HG03159 (cell line): ENCODE measurements at regions not wholly inside any gene's neighbourhood (a gene's known extent, or its start where the extent isn't known, plus 50 kb on each side); places are given as distances from the start of the nearest gene placed in this dataset.
"Not testable (repeated sequence)": the region's sequence is repeated elsewhere in the genome, so short reads cannot be mapped to it uniquely, and the experiment has no call there.

Source experiments
- ATAC-seq: cut with Tn5 transposase; IDR thresholded peaks from one replicate; pipeline ENCODE4 v1.9.1; 2021; ENCODE audit warnings: mild to moderate bottlenecking, moderate library complexity; ENCODE audit not compliant: unreplicated experiment

DNA sequence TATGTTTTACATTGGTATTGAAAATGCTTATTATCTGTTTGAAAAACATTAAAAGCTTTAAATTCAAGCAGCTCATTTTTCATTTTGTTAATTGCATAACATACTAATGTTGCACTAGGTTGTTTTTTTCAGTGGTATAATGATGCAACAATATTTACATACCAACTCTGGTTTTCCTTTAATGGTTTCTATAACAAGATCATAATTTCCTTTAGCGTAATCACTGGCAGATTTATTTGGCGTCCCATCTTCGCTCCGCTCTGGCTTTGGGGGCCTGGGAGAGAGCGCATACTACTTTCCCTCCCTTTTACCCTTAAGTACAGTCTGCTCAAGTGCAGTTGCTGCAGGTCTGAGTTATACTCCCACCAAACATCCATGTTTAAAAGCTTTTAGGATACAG, 574.1 kb downstream of the PRKD1 start:
- no peak for ATAC-seq

DNA sequence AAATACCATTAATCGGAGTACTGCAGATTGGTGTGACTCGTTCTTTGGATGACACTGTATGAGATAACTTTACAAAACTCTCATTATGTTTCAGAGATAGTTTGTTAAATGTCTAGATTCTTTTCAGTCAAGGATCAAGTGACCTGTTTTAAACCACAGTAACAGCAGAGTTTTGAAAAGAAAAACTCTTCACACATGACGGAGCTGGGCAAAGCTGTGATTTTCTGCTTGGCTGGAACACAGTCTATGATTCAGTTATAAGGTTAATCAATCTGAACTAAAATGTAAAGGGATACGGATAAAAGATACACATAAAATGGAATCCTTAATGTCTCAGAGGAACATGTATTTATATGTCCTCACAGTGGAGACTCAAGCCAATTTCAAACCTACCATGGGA, 573.2 kb downstream of the PRKD1 start:
- no peak for ATAC-seq

DNA sequence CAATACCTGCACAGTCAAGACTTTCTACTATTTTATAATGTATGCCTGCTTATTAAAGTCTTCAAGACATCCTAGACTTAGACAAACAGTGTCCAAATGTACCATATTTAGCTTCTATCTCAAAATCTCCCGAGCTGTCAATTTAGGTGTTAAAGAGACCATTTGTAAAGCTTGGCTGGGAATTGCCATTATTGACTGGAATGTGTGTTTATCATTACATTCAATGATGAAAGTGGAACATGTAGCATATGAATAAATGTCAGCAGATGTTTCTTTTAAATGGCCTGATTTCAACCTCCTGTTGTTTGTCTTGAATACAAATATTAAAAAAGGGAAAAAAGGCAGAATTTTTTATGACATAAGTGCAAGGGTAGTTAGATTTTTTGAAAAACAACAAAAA, 572.3 kb downstream of the PRKD1 start:
- no peak for ATAC-seq

- ATAC-seq = no peak
Measured at GRCh38 chr14:29355846-29356245, 571.8 kb downstream of the PRKD1 start.

DNA sequence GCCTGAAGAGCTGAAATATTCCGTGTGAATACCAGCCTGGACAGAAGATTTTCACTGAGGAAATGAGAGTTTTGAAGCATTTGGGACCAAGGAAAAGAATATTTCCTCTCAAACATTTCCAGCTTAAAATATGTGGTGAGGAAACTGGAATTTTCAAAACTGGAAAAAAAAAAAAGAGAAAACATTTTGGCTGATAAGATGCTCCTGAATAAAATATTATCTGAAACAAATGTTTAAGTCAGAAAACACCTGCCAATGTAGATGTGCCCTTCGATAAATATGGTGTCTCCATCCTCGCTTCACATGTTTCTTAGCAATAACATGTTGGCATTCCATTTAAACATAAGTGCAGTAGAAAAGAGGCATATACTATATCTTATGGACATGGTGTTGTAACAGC, 567.0 kb downstream of the PRKD1 start:
- ATAC-seq = no peak

- ATAC-seq = no peak
Measured at GRCh38 chr14:29370024-29370423, 557.6 kb downstream of the PRKD1 start.

DNA sequence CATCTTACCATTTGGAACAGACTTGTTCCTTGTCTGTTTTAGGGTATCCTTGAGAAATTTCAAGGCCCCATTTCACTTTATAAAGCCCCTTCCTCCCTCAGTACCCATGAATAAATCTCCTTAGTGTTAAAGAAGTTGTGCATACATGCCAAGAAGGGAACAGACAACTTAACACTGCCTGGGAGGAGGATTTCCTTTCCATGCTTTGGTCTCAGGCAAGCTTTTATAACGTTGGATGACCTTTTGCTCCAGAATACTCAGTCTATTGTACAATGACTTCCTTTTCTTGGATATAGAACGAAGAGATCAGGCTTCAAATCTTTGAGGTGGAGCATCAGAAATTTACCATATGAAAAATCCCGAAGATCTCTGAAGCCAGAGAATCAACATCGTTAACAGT, 551.4 kb downstream of the PRKD1 start:
- no peak for ATAC-seq

GRCh38 chr14:29380826-29381225, 546.8 kb downstream of the PRKD1 start:
- ATAC-seq = no peak

- no peak for ATAC-seq
Measured at GRCh38 chr14:29388571-29388970, 539.1 kb downstream of the PRKD1 start.

DNA sequence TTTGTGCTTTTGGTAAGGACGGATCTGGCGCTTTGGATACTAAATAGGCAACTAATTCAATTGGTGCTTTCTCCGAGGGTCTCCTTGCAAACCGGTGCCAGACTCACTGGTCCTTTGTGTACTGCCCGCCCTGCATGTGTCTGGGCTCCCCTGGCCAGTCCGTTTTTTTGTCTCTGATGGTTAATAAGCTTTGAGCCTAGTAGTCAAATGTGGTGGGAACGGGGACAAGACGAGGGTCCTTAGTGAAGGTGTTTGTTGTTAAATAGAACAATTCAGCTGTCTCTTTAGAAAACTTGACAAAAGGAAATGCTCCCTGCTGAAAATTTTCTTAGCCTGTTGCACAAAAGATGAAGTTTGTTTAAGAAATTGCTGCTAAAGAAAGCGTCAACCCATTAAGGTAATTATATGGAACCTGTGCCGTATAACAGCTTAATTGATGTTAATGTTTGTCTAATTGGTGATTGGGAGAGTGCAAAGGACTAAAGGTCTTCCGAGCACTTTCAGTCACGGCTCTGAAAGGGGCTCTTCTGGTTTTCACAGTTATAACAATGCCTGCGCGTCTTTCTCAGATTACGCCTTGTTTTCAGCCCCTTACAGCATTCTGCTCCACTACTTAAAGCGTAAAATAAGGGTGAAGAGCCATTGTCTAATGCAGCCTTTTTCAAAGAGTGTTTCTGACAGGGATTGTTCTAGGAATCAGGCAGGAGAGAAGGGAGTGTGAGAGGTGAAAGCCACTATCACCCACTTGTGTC, 537.4 kb downstream of the PRKD1 start:
- no peak for ATAC-seq

DNA sequence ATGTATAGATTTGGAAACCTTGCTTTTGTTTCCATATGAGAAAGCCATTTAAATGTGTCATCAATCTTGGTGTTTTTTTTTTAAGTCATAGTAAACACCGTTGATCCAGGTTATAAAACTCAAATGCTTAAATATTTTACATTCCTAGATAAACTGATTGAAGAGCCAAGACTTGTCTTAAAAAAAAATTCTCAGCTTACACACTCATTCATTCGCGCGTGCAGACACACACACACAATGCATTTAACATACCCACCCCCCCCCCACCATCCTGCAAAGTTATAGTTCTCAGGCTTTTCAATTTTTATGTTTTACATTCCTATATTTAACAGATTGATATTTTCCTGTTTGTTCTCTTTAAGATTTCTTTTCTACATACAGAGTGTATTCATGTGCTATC, 536.4 kb downstream of the PRKD1 start:
- no peak for ATAC-seq

DNA sequence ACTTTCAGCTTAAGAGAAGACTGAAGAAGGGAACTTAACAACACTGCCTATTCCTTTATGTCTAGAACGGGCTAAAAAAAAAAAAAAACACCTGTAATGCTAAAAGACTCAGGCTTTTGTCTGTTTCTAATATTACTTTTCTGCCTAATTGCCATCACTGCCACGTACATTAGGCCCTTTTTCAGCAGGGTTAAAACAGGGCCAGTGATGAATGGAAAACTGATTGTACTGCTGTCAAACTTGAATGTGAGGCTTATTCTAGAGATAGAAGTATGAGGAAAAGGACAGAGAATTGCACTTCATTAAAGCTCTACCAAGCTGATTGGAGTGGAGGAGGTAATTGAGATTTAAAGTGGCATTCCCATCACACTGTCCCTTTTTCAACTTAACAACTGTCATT, 535.8 kb downstream of the PRKD1 start:
- no peak for ATAC-seq

DNA sequence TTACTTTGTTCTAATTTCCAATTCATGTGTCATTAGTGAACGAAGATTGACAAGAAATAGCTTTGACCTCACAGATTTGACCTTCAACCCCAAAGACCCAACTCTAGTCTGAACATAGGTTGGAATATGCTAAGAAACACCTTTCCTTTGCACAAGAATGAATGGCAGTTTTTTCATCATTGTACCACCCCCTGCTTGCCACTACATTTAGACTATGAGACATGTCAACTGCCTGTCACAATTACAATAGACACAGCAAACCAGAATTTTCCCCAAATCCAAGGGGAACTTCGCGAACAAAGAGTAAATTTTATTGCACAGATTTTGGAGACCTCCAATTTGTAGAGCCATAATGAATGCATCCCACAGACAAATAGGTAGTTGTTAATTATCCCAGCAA, 535.4 kb downstream of the PRKD1 start:
- no peak for ATAC-seq

GRCh38 chr14:29403091-29403490, 524.6 kb downstream of the PRKD1 start:
- no peak for ATAC-seq

DNA sequence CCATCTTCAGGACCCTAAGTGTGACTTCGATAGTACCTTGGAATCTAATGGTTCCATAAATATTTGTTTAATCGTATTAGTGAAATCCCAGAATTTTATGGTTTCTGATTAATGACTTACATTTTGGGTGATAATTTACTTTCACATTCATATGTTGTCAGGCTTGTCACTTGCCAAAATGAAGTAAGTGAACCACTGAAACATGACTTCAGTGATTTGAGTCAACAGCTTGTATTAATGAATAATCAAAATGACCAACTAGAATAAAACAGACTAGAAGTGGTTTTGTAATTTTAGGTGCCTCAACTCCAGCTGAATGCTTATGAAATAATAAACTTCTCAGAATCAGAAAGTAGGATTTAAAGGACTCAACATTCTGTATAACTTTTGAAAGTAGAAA, 517.1 kb downstream of the PRKD1 start:
- ATAC-seq = no peak

DNA sequence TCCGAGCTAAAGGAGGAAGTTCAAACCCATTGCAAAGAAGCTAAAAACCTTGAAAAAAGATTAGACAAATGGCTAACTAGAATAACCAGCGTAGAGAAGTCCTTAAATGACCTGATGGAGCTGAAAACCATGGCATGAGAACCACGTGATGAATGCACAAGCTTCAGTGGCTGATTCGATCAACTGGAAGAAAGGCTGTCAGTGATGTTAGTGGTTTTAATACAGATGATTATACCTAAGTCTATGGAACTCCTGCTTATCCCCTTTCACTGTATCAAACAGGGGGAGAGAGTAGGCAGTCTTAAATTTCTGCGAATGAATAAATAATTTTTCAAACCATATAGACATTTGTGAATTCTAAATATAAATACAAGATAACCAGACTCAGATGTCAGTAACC, 512.7 kb downstream of the PRKD1 start:
- ATAC-seq = not testable (repeated sequence)

GRCh38 chr14:29419736-29420135, 507.9 kb downstream of the PRKD1 start:
- no peak for ATAC-seq

DNA sequence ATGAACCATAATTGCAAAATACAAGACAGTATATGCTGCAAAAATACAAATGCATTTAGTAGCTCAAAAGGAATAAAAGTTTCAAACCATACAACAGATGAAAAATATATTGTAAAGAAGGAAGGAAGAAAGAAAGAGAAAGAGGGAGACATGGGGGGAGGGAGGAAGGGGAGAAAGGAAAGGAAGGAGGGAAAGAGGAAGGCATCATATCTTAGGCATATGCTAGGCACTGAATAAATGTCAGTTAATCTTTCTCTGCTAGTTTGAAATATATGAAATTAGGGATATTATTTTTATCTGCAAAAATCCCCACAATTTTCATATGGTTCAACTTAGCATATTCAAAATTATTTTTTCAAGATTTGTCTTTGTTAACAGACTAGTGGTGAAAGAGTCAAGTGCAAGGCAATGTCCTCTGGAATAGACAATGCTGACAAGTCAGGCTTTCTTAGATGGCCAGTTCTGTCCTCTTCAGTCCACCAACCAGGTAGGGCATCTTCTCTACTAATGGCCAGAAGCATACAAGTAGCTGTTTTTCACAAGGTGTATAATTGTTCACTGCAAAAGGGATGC, 506.4 kb downstream of the PRKD1 start:
- no peak for ATAC-seq

DNA sequence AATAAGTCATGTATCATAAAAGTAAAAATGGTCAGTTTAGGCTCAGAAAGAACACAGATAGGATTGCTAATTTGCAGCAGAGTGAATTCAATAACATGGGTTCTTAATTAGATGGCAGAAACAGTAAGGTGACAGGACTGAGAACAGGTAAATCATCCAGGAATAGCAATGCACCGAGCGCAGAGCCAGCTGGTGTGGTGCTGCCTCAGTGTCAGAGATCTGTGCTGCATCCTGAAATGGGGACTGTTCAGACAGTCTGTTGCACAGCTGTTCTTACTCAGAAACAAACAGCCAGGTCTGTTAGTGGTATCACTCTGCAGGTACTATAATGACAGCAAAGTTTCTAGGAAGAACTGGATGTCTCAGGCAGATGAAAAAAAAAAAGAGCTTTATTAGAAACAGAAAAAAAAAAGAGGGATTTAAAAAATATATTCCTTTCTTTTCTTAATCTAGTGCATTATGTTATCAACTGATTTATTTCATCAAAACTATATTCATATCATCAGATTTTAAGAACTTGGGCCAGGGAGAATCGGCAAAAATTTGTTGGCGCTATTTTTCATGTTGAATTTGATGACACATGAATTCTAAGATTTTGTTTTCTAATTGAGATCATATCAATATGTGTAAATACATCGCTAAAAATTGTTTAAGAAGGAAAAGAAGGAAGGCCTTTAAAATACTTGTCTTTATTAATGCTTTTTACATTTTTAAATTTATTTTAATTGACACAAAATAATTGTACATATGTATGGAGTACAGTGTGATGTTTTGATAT, 501.8 kb downstream of the PRKD1 start:
- no peak for ATAC-seq

- no peak for ATAC-seq
Measured at GRCh38 chr14:29442696-29443095, 485.0 kb downstream of the PRKD1 start.

GRCh38 chr14:29444216-29444615, 483.4 kb downstream of the PRKD1 start:
- ATAC-seq = no peak

- no peak for ATAC-seq
Measured at GRCh38 chr14:29444805-29445204, 482.8 kb downstream of the PRKD1 start.
